ENCODE measurements at regions not wholly inside any gene's neighbourhood (a gene's known extent, or its start where the extent isn't known, plus 50 kb on each side); places are given as distances from the start of the nearest gene placed in this dataset.
"Not testable (repeated sequence)": the region's sequence is repeated elsewhere in the genome, so short reads cannot be mapped to it uniquely, and the experiment has no call there.

DNA sequence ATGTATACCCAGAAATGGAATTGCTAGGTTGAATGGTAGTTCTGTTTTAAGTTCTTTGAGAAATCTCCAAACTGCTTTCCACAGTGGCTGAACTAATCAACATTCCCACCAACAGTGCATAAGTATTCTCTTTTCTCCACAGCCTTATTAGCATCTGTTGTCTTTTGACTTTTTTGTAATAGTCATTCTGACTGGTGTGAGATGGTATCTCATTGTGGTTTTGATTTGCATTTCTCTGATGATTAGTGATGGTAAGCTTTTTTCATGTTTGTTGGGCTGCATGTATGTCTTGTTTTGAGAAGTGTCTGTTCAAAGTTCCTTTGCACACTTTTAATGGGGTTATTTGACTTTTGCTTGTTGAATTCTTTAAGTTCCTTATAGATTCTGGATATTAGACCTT is 52.4 kb upstream of the EHHADH start:
- not testable (repeated sequence) for DNase-seq

DNA sequence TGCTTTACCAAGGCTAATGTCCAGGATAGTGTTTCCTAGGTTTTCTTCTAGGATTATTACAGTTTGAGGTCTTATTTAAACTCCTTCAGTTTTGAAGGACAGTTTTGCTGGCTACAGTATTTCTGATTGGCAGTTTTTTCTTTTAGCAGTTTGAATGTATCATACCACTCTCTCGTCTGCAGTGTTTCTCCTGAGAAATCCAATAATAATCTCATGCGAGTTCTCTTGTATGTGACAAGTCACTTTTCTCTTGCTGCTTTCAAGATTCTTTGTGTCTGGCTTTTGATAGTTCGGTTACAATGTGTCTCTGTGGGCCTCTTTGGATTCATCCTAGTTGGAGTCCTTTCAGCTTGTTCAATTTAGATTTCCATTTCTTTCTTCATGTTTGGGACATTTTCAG is 53.0 kb upstream of the EHHADH start:
- no peak for DNase-seq

DNA sequence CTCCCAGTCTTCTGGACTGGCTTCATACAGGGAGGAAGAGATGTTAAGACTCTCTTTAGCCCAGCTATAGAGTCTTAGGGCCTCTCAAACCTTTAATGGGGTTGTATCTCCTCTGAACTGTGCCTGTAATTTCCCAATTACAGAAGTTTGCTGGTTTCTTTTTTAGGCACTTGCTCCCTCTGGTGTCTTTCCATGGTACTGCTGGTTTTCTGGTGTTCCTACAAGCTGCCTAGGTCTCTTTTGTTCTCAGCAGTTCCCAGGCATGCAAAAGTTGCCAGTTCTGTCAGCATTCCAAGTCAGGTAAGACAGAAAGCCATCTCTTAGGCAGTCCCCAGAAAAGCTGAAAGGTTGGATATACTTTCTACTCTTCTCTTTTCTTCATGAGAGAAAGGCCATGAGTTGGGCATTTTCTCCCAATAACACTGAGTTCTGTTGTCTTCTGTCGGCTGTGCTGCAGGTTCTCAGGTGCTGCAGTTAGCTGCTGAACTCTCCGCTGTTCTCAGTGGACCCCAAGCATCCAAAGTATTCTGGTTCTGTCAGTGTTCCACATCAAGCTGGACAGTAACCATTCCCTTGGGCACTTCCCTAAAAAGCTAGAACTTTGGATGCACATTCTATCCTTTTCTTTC is 54.4 kb upstream of the EHHADH start:
- DNase-seq: peak; percentile 21 to 29

GRCh38 chr3:185309302-185309701 is 53.6 kb upstream of the MAP3K13 start:
- no peak for DNase-seq

DNA sequence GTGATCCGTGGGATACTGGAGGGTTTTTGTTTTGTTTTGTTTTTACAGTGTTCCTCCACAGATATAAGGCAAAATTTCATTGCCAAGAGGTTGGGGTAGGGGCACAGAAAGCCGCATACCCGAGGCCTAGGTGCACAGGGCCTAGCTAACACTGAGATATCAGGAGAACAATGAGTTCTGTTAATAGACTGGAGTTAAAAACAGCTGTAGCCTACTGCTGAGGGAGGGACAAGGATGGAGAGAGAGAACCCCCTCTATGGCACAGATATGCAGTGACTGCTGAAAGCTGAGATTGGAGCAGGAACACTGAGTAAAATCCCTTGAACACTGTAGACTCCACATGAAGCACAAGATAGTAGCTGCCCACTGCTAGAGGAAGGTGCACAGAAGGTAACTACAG is 53.1 kb upstream of the MAP3K13 start:
- no peak for DNase-seq

GRCh38 chr3:185311991-185312390 is 50.9 kb upstream of the MAP3K13 start:
- DNase-seq: no peak
